HUES6 (cell line): ENCODE measurements at regions not wholly inside any gene's neighbourhood (a gene's known extent, or its start where the extent isn't known, plus 50 kb on each side); places are given as distances from the start of the nearest gene placed in this dataset.

ENCODE experiments used
- H3K27ac ChIP-seq: 2 replicates; pipeline ENCODE4 v1.7.0; 2013; ENCODE audit warnings: low read depth, mild to moderate bottlenecking, low read length, inconsistent platforms
- H3K27me3 ChIP-seq: 2 replicates; pipeline ENCODE4 v1.6.1; 2013; ENCODE audit warnings: low read length; ENCODE audit not compliant: control insufficient read depth, insufficient read depth
- H3K36me3 ChIP-seq: 2 replicates; pipeline ENCODE4 v1.6.1; 2013; ENCODE audit warnings: low read length; ENCODE audit not compliant: control insufficient read depth, insufficient read depth
- H3K4me1 ChIP-seq: 2 replicates; pipeline ENCODE4 v1.6.1; 2013; ENCODE audit warnings: low read length; ENCODE audit not compliant: control insufficient read depth, insufficient read depth
- H3K4me3 ChIP-seq: 2 replicates; pipeline ENCODE4 v1.5.1; 2013; ENCODE audit warnings: low read depth, low read length
- H3K9ac ChIP-seq: one replicate; pipeline ENCODE4 v1.6.1; 2013; ENCODE audit warnings: mild to moderate bottlenecking, low read length
- H3K9me3 ChIP-seq: 2 replicates; pipeline ENCODE4 v1.6.1; 2013; ENCODE audit warnings: low read depth, low read length; ENCODE audit not compliant: control insufficient read depth, insufficient read depth

- no peak overlapping the region for H3K27ac ChIP-seq
- no peaks in the 10 kb centered on the region for H3K4me1 ChIP-seq
- no peak overlapping the region for H3K4me3 ChIP-seq
- H3K9me3 ChIP-seq: no peaks in the 10 kb centered on the region
- H3K9ac ChIP-seq: no peak overlapping the region
- H3K27me3 ChIP-seq: no peaks in the 10 kb centered on the region
- H3K36me3 ChIP-seq: no peaks in the 10 kb centered on the region
These were observed 628.5 kb upstream of the CELF2 start for GRCh38 chr10:10389182-10389581.

DNA sequence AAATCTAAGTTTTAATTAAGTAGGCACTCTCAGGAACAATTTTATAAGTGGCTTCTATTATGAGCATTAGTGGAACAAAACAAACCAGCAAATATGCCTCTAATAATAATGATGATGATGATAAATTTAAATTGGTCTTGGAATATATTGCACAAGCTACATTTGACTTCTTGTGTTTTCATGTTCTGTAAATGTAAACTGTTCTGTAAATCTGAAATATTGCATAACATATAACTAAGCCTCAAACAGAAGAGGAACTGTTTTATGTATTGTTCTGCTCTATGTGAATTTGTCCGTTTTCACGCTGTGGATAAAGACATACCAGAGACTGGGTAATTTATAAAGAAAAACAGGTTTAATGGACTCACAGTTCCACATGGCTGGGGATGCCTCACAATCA, 625.2 kb upstream of the CELF2 start:
- Histone ChIP-seq H3K27me3 (no peaks in the 10 kb centered on the region), H3K4me1 (no peaks in the 10 kb centered on the region), H3K27ac (no peak overlapping the region), H3K4me3 (no peak overlapping the region), H3K36me3 (no peaks in the 10 kb centered on the region), H3K9ac (no peak overlapping the region), H3K9me3 (no peaks in the 10 kb centered on the region)

DNA sequence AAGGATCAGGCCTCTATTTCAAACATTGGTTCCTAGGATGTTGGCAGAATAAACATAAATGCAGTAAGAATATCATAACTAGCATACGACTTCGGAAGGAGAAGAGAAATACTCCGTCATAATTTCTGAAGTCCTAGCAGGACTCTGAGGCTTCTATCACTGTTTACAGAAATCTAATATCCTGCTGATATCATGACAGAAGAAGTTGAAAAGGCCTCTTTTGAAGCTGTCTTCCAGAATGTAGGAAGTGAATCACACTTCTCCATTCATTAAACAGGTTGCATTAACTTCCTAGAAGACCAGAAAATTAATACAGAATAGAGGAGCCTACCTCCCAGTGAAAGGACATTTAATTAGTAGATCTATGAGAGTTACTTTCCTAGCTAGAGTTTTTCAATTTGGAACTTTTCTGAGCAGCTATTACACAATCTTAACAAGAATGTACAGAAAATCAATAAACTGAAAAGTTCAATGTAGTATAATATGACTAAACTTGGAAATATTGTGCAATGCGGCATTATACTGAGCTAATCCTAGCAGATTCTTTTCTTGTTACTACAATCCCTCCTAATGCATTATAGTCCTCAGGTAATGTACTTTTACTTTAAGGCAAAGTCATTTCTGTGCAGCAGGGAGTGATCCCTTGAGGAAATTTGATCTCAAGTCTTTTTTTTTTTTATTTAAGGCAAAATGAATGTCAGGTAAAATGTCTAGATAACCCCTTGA, 622.6 kb upstream of the CELF2 start:
- no peaks in the 10 kb centered on the region for H3K4me1 ChIP-seq
- no peaks in the 10 kb centered on the region for H3K27me3 ChIP-seq
- H3K36me3 ChIP-seq: no peaks in the 10 kb centered on the region
- no peak overlapping the region for H3K9ac ChIP-seq
- H3K27ac ChIP-seq: no peak overlapping the region
- H3K4me3 ChIP-seq: no peak overlapping the region
- no peaks in the 10 kb centered on the region for H3K9me3 ChIP-seq

GRCh38 chr10:10396601-10397000, 621.1 kb upstream of the CELF2 start:
- Histone ChIP-seq H3K9ac (no peak overlapping the region), H3K4me1 (no peaks in the 10 kb centered on the region), H3K9me3 (no peaks in the 10 kb centered on the region), H3K27ac (no peak overlapping the region), H3K36me3 (no peaks in the 10 kb centered on the region), H3K4me3 (no peak overlapping the region), H3K27me3 (no peaks in the 10 kb centered on the region)

DNA sequence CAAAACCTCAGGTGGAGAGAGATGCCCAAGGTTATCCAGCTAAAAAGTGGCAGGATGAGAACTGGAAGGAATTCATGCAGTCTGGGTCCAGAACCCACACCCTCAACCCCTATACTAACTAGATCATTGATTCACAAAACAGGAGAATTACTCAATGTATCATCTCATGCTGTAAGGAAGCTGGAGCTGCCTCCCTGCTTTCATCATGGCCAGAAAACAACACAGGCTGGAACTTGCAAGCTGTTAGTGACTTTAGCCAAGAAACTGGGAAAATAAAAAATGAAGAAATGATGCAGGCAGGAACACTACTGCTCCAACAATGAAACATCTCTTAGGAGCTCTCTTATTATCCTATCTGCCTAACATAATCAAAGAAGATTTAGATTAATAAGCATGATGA, 619.8 kb upstream of the CELF2 start:
- no peak overlapping the region for H3K9ac ChIP-seq
- no peak overlapping the region for H3K27ac ChIP-seq
- H3K9me3 ChIP-seq: no peaks in the 10 kb centered on the region
- no peaks in the 10 kb centered on the region for H3K36me3 ChIP-seq
- no peak overlapping the region for H3K4me3 ChIP-seq
- H3K27me3 ChIP-seq: no peaks in the 10 kb centered on the region
- no peaks in the 10 kb centered on the region for H3K4me1 ChIP-seq

DNA sequence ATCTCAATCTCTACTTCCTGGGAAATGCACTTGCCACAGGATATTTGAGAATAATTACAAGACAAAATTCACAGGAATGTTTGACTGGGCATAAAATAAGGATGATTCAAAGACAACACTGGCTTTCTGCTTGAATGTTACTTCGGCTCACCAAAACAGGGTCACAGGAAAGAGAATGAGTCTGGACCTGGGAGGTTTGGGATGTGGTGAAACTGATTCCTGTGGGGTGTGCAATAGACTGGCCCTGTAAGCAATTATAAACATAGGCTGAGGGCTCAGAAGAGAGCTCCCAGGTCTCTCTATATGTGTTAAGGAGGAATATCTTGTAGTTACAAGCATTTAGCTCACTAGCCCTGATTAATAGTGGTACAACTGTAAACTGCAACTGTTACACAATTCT, 613.9 kb upstream of the CELF2 start:
- H3K4me1 ChIP-seq: no peaks in the 10 kb centered on the region
- no peak overlapping the region for H3K27ac ChIP-seq
- H3K36me3 ChIP-seq: no peaks in the 10 kb centered on the region
- H3K27me3 ChIP-seq: no peaks in the 10 kb centered on the region
- H3K9ac ChIP-seq: no peak overlapping the region
- no peaks in the 10 kb centered on the region for H3K9me3 ChIP-seq
- no peak overlapping the region for H3K4me3 ChIP-seq

DNA sequence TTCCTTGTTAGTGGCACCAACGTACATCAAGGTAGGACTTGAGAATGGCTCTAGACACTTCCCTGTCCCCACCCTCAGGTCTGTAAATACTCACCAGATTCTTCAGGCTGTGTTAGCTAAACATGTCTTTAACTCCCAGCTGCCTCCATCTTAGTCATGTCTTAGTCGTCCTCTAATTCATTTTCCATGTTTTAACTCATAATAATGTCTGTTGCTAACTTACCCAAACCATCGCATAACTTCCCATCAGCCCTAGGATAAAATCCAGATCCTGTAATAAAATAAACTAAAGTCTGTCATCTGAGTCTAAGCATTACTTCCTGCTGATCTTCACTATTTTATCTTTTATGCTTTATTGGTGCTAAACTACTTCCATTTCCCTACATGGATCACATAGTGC, 600.0 kb upstream of the CELF2 start:
- Histone ChIP-seq H3K36me3 (no peaks in the 10 kb centered on the region), H3K9me3 (no peaks in the 10 kb centered on the region)

GRCh38 chr10:10418387-10418786, 599.3 kb upstream of the CELF2 start:
- H3K9me3 ChIP-seq: no peaks in the 10 kb centered on the region
- H3K4me1 ChIP-seq: peaks cover 6% of the 10 kb centered on the region; the same call in 1 of the 2 replicates
- H3K27ac ChIP-seq: no peak overlapping the region
- no peaks in the 10 kb centered on the region for H3K27me3 ChIP-seq
- H3K9ac ChIP-seq: no peak overlapping the region
- no peak overlapping the region for H3K4me3 ChIP-seq
- no peaks in the 10 kb centered on the region for H3K36me3 ChIP-seq

More for the DNA sequence above, 600.0 kb upstream of the CELF2 start:
- Histone ChIP-seq H3K9ac (no peak overlapping the region), H3K27ac (no peak overlapping the region), H3K4me3 (no peak overlapping the region), H3K4me1 (peaks cover 6% of the 10 kb centered on the region; the same call in 1 of the 2 replicates), H3K27me3 (no peaks in the 10 kb centered on the region)

GRCh38 chr10:10421071-10421470, 596.6 kb upstream of the CELF2 start:
- Histone ChIP-seq H3K27ac (no peak overlapping the region), H3K9ac (no peak overlapping the region), H3K4me1 (peaks cover 6% of the 10 kb centered on the region; the same call in 1 of the 2 replicates), H3K27me3 (no peaks in the 10 kb centered on the region), H3K4me3 (no peak overlapping the region), H3K36me3 (no peaks in the 10 kb centered on the region), H3K9me3 (no peaks in the 10 kb centered on the region)

GRCh38 chr10:10431422-10432066, 586.1 kb upstream of the CELF2 start:
- Histone ChIP-seq H3K27ac (no peak overlapping the region), H3K27me3 (no peaks in the 10 kb centered on the region), H3K36me3 (no peaks in the 10 kb centered on the region), H3K9ac (no peak overlapping the region), H3K4me1 (no peaks in the 10 kb centered on the region), H3K4me3 (no peak overlapping the region), H3K9me3 (no peaks in the 10 kb centered on the region; the same call in 1 of the 2 replicates)

DNA sequence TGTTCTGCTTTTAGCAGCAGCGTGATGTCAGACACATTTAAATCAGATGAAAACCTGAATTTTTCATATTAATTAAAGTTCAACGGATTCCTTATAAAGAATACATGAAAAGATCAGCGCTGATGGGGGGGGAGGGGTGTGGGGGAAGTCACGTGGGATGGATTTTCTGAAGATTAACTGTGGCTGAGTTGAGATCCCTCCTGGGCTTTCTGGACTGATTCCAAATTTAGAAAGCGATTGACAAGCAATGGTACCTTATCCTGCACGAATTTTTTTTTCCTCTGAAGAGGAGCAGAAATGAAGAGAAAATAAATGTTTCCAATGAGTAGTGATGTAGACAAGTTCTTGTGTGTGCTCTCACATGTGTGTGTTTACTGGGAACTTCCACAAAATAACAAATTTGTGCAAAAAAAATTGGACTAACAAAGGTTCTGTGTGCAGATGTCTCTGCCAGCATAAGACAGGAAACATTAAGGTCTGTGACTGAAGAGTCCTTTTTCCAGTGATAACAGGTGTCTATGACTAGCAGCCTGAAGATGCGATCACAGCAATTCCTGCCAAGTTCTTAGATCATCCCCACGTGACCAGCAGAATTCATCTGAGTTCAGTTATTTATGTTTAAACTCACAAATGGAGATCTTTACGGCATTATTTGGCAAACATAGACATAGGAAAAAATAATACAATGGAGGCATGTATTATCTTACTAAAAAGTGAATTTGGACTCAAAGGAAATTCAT, 585.2 kb upstream of the CELF2 start:
- H3K36me3 ChIP-seq: no peaks in the 10 kb centered on the region
- H3K27me3 ChIP-seq: no peaks in the 10 kb centered on the region
- no peak overlapping the region for H3K27ac ChIP-seq
- no peaks in the 10 kb centered on the region; the same call in 1 of the 2 replicates for H3K9me3 ChIP-seq
- H3K4me3 ChIP-seq: no peak overlapping the region
- no peaks in the 10 kb centered on the region for H3K4me1 ChIP-seq
- no peak overlapping the region for H3K9ac ChIP-seq
